Neural progenitor cell (in vitro differentiated cells): ENCODE measurements at regions not wholly inside any gene's neighbourhood (a gene's known extent, or its start where the extent isn't known, plus 50 kb on each side); places are given as distances from the start of the nearest gene placed in this dataset.

Source experiments
- CTCF ChIP-seq: fragments of 200-600 bp; sonication (generic); IDR thresholded peaks from 2 replicates; pipeline ENCODE4 v1.5.1; 2017; ENCODE audit warnings: antibody characterized with exemption, mild to moderate bottlenecking
- EZH2 ChIP-seq: fragments of 200-600 bp; sonication (generic); IDR thresholded peaks from 2 replicates; pipeline ENCODE4 v1.6.1; 2017; ENCODE audit warnings: antibody characterized with exemption, mild to moderate bottlenecking, moderate library complexity
- EZH2phosphoT487 ChIP-seq: fragments of 200-600 bp; sonication (generic); IDR thresholded peaks from 2 replicates; pipeline ENCODE4 v1.6.1; 2017; ENCODE audit warnings: antibody characterized with exemption

GRCh38 chr22:49040754-49041467, 786.8 kb downstream of the BRD1 start:
- TF ChIP-seq CTCF, result no peak
- no peak for TF ChIP-seq EZH2
- TF ChIP-seq EZH2phosphoT487, result no peak
